H9 (cell line): ENCODE measurements at regions not wholly inside any gene's neighbourhood (a gene's known extent, or its start where the extent isn't known, plus 50 kb on each side); places are given as distances from the start of the nearest gene placed in this dataset.

ENCODE experiments used
- DNase-seq: peaks from one replicate; pipeline ENCODE4 v3.0.0-alpha.2; 2017
- H2AFZ ChIP-seq: one replicate; pipeline ENCODE4 v1.6.1; 2013; ENCODE audit warnings: mild to moderate bottlenecking, low read length, control low read depth, moderate library complexity
- H2AK5ac ChIP-seq: 2 replicates; pipeline ENCODE4 v1.6.1; 2013; ENCODE audit warnings: low read length, control low read depth, mixed read lengths; ENCODE audit not compliant: insufficient read length
- H2BK120ac ChIP-seq: one replicate; pipeline ENCODE4 v1.6.1; 2013; ENCODE audit warnings: low read depth, mild to moderate bottlenecking, low read length, control low read depth, inconsistent platforms; ENCODE audit not compliant: poor library complexity, severe bottlenecking
- H2BK12ac ChIP-seq: 2 replicates; pipeline ENCODE4 v1.6.1; 2013; ENCODE audit warnings: low read length, control low read depth, mixed read lengths, low read depth; ENCODE audit not compliant: insufficient read length
- H2BK15ac ChIP-seq: 2 replicates; pipeline ENCODE4 v1.6.1; 2013; ENCODE audit warnings: low read depth, low read length, control low read depth
- H2BK20ac ChIP-seq: one replicate; pipeline ENCODE4 v1.6.1; 2013; ENCODE audit warnings: low read depth, mild to moderate bottlenecking, low read length, control low read depth, inconsistent platforms; ENCODE audit not compliant: poor library complexity, severe bottlenecking
- H2BK5ac ChIP-seq: 2 replicates; pipeline ENCODE4 v1.6.1; 2013; ENCODE audit warnings: low read length, control low read depth, mixed read lengths; ENCODE audit not compliant: insufficient read length
- H3K14ac ChIP-seq: 2 replicates; pipeline ENCODE4 v1.6.1; 2013; ENCODE audit warnings: low read length, control low read depth; ENCODE audit not compliant: insufficient read depth
- H3K18ac ChIP-seq: 2 replicates; pipeline ENCODE4 v1.6.1; 2013; ENCODE audit warnings: low read depth, mild to moderate bottlenecking, mixed read lengths, low read length, control low read depth; ENCODE audit not compliant: insufficient read length
- H3K23ac ChIP-seq: 2 replicates; pipeline ENCODE4 v1.6.1; 2013; ENCODE audit warnings: low read length, control low read depth, mixed read lengths, low read depth; ENCODE audit not compliant: insufficient read length
- H3K23me2 ChIP-seq: 2 replicates; pipeline ENCODE4 v1.6.1; 2013; ENCODE audit warnings: low read depth, mild to moderate bottlenecking, mixed read lengths, low read length, control low read depth; ENCODE audit not compliant: insufficient read length, poor library complexity, severe bottlenecking
- H3K27ac ChIP-seq: 2 replicates; pipeline ENCODE4 v1.5.1; 2013; ENCODE audit warnings: low read length, control low read depth, mixed read lengths, low read depth; ENCODE audit not compliant: insufficient read length
- H3K27me3 ChIP-seq: 2 replicates; pipeline ENCODE4 v1.6.1; 2013; ENCODE audit warnings: low read length, control low read depth, inconsistent platforms; ENCODE audit not compliant: insufficient read depth
- H3K4ac ChIP-seq: 2 replicates; pipeline ENCODE4 v1.6.1; 2013; ENCODE audit warnings: low read depth, mild to moderate bottlenecking, control low read depth, inconsistent platforms, low read length, moderate library complexity
- H3K4me1 ChIP-seq: 2 replicates; pipeline ENCODE4 v1.6.1; 2013; ENCODE audit warnings: low read length, control low read depth, inconsistent platforms; ENCODE audit not compliant: insufficient read depth
- H3K4me2 ChIP-seq: 2 replicates; pipeline ENCODE4 v1.6.1; 2013; ENCODE audit warnings: low read length, control low read depth, mixed read lengths; ENCODE audit not compliant: insufficient read length, insufficient read depth
- H3K56ac ChIP-seq: 2 replicates; pipeline ENCODE4 v1.6.1; 2013; ENCODE audit warnings: low read depth, mild to moderate bottlenecking, mixed read lengths, low read length, control low read depth; ENCODE audit not compliant: insufficient read length
- H3K79me1 ChIP-seq: 2 replicates; pipeline ENCODE4 v1.6.1; 2013; ENCODE audit warnings: low read depth, mild to moderate bottlenecking, moderate library complexity, low read length, control low read depth, inconsistent platforms; ENCODE audit not compliant: insufficient read depth, poor library complexity, severe bottlenecking
- H3K79me2 ChIP-seq: 2 replicates; pipeline ENCODE4 v1.6.1; 2013; ENCODE audit warnings: low read length, control low read depth, inconsistent platforms; ENCODE audit not compliant: insufficient read depth
- H3K9ac ChIP-seq: 2 replicates; pipeline ENCODE4 v1.6.1; 2013; ENCODE audit warnings: low read length, control low read depth, mixed read lengths; ENCODE audit not compliant: insufficient read length; ENCODE audit errors: extremely low read depth
- H3K9me3 ChIP-seq: one replicate; pipeline ENCODE4 v1.6.1; 2013; ENCODE audit warnings: low read depth, low read length, inconsistent platforms; ENCODE audit not compliant: control insufficient read depth
- H3T11ph ChIP-seq: one replicate; pipeline ENCODE4 v1.6.1; 2013; ENCODE audit warnings: mild to moderate bottlenecking, low read length, control low read depth, inconsistent platforms
- H4K20me1 ChIP-seq: one replicate; pipeline ENCODE4 v1.6.1; 2013; ENCODE audit not compliant: control insufficient read depth, insufficient read length, insufficient read depth
- H4K5ac ChIP-seq: 2 replicates; pipeline ENCODE4 v1.6.1; 2013; ENCODE audit warnings: low read depth, mild to moderate bottlenecking, mixed read lengths, low read length, control low read depth; ENCODE audit not compliant: insufficient read length
- H4K8ac ChIP-seq: replicated peaks from 2 replicates; pipeline ENCODE4 v1.6.1; 2013; ENCODE audit warnings: low read length, control low read depth, mixed read lengths, low read depth; ENCODE audit not compliant: insufficient read length
- H4K91ac ChIP-seq: 2 replicates; pipeline ENCODE4 v1.6.1; 2013; ENCODE audit warnings: low read depth, mild to moderate bottlenecking, moderate library complexity, mixed read lengths, low read length, control low read depth; ENCODE audit not compliant: insufficient read length
- H3K27ac Mint-ChIP-seq, 3 experiments: 2 replicates in 2 of 3; 3 replicates in 1 of 3; pipeline ENCODE4 v1.8.0; 2020 to 2021; ENCODE audit warnings: mixed read lengths in 3 of 3, mild to moderate bottlenecking in 1 of 3, moderate library complexity in 1 of 3
- H3K27me3 Mint-ChIP-seq: 2 replicates; pipeline ENCODE4 v1.8.0; 2021; ENCODE audit warnings: low read depth, mild to moderate bottlenecking, moderate library complexity, mixed read lengths
- H3K36me3 Mint-ChIP-seq, 3 experiments: 2 replicates in 2 of 3; 3 replicates in 1 of 3; pipeline ENCODE4 v1.8.0; 2020 to 2021; ENCODE audit warnings: low read depth in 3 of 3, mixed read lengths in 3 of 3; ENCODE audit not compliant: insufficient read depth in 1 of 3
- H3K4me1 Mint-ChIP-seq, 2 experiments: 2 replicates each; pipeline ENCODE4 v1.8.0; 2020; ENCODE audit warnings: mixed read lengths in 2 of 2
- H3K4me3 Mint-ChIP-seq, 2 experiments: 2 replicates in 1 of 2; 3 replicates in 1 of 2; pipeline ENCODE4 v1.8.0; 2020 to 2021; ENCODE audit warnings: mild to moderate bottlenecking in 2 of 2, mixed read lengths in 2 of 2, moderate library complexity in 1 of 2
- H3K9me3 Mint-ChIP-seq, 2 experiments: 2 replicates in 1 of 2; 3 replicates in 1 of 2; pipeline ENCODE4 v1.8.0; 2020; ENCODE audit warnings: mild to moderate bottlenecking in 2 of 2, mixed read lengths in 2 of 2, moderate library complexity in 1 of 2
- CTCF ChIP-seq: fragments of 200-600 bp; sonication (generic); conservative IDR thresholded peaks from 3 replicates; pipeline ENCODE4 v1.8.0; 2021; ENCODE audit warnings: antibody characterized with exemption, mild to moderate bottlenecking
- WGBS: extraction: QIAGEN DNeasy Blood & Tissue Kit; methylation state at CpG from one replicate; pipeline ENCODE4 v1.1.7; 2013; ENCODE audit warnings: missing lambda C conversion rate, low lambda C conversion rate, mixed read lengths; ENCODE audit not compliant: insufficient read length; ENCODE audit errors: extremely low coverage; 5-methylcytosine and 5-hydroxymethylcytosine counted together

GRCh38 chr1:199665371-199665770 lies 362.1 kb upstream of the NR5A2 start:
- Histone ChIP-seq H3K79me2 (no peaks in the 10 kb centered on the region), H4K8ac (no peak overlapping the region), H2BK12ac (no peak overlapping the region), H3K4me2 (no peak overlapping the region), H4K91ac (no peak overlapping the region), H3K4ac (no peak overlapping the region), H3K23me2 (no peaks in the 10 kb centered on the region), H3T11ph (no peak overlapping the region), H2BK15ac (no peak overlapping the region), H2AFZ (no peak overlapping the region), H4K5ac (no peak overlapping the region), H4K20me1 (no peaks in the 10 kb centered on the region), H3K23ac (no peak overlapping the region), H3K27me3 (no peaks in the 10 kb centered on the region), H3K9ac (no peak overlapping the region), H3K79me1 (no peaks in the 10 kb centered on the region), H2BK120ac (no peak overlapping the region), H3K14ac (no peak overlapping the region), H3K18ac (no peak overlapping the region), H3K56ac (no peak overlapping the region), H2BK5ac (no peak overlapping the region), H3K9me3 (no peaks in the 10 kb centered on the region), H3K4me1 (no peaks in the 10 kb centered on the region), H2AK5ac (no peak overlapping the region), H2BK20ac (no peak overlapping the region), H3K27ac (no peak overlapping the region)
- no peak for TF ChIP-seq CTCF
- Mint-ChIP-seq H3K27ac (no peak overlapping the region), H3K36me3 (no peaks in the 10 kb centered on the region), H3K27me3 (no peaks in the 10 kb centered on the region), H3K4me3 (no peak overlapping the region), H3K4me1 (no peaks in the 10 kb centered on the region), H3K9me3 (no peaks in the 10 kb centered on the region; a peak in 1 of 5 replicates)
- DNase-seq = no peak
- no CpG with 5 or more reads among the region's 1 CpG for WGBS
